ENCODE measurements at regions not wholly inside any gene's neighbourhood (a gene's known extent, or its start where the extent isn't known, plus 50 kb on each side); places are given as distances from the start of the nearest gene placed in this dataset.

DNA sequence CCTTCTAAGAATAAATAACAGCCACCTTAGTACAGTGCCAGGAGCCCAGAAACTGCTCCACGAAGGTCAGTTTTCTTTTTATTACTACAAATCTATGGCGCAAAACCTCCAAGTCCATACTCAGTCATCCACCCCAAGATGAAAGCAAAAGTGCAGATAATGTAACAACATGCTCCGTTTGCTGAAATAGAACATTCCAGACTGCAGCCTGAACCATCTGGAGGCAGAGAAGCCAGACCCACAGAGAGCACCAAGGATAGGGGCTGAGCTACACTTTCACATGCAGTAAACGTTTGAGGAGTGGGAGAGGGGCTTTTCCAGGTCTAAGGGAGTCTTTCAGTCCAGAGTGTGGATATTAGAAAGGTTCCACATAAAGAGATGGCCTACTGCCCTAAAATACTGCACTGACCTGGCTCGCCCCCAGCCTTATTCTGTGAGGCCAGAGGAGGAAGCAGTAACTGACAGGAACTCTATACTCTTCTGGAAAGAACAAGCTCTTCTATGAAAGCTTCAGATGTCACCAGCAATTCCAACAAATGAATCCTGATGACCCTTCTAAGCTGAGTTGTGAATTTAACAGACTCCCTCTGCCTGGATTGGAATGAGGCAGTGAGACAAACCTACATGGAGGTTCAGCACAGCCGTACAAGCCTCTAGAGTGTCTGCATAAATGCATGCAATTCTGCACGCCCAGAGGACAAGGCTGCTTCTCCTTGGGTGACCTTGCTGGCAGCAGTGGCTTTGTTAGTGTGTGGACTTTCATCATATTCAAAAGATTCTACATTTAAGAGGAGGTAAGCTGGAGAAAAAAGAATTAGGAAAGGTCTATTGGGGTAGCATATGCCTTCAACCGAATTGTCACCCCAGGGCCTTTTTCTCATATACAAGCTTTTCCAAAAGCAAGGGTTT is 153.9 kb upstream of the EGLN3 start:
- H3K9ac ChIP-seq (ENCODE audit: control insufficient read depth, extremely low read depth, insufficient read depth, low read length): no peak overlapping the region
- FAIRE-seq: no peak
- H3K79me2 ChIP-seq (ENCODE audit: control insufficient read depth, insufficient read depth, low read length): no peaks in the 10 kb centered on the region
- H3K27ac ChIP-seq (ENCODE audit: control insufficient read depth, insufficient read depth, low read length): no peak overlapping the region
- dilution Hi-C loops (cut with MboI; ENCODE audit: extremely low pct_ligation_motif_present, low sequenced_read_pairs): no loop called here
- H4K20me1 ChIP-seq (ENCODE audit: control insufficient read depth, extremely low read depth, insufficient read depth, low read length): no peaks in the 10 kb centered on the region
- no peak overlapping the region for H3K4me2 ChIP-seq (ENCODE audit: control insufficient read depth, extremely low read depth, insufficient read depth, low read depth, low read length)
- H3K4me3 ChIP-seq (ENCODE audit: control insufficient read depth in 2 of 3, extremely low read depth in 1 of 3, insufficient read depth in 2 of 3, low read depth in 1 of 3, low read length in 3 of 3): no peak overlapping the region
- DNase-seq (ENCODE audit: low read depth, low spot score): no peak
- H3K4me1 ChIP-seq (ENCODE audit: control insufficient read depth, extremely low read depth, insufficient read depth, low read length): peaks cover 8% of the 10 kb centered on the region
- H3K9me1 ChIP-seq (ENCODE audit: control insufficient read depth, extremely low read depth, insufficient read depth, low read length): no peaks in the 10 kb centered on the region
- H3K27me3 ChIP-seq (ENCODE audit: control insufficient read depth, extremely low read depth, insufficient read depth, low read length): no peaks in the 10 kb centered on the region
- no peaks in the 10 kb centered on the region for H3K9me3 ChIP-seq (ENCODE audit: control insufficient read depth, low read depth, low read length)
- no peaks in the 10 kb centered on the region for H3K36me3 ChIP-seq (ENCODE audit: control insufficient read depth in 2 of 2, extremely low read depth in 1 of 2, insufficient read depth in 2 of 2, low read length in 2 of 2)
- no peak overlapping the region for H2AFZ ChIP-seq (ENCODE audit: control insufficient read depth, low read length)
- TF ChIP-seq, protein P1, sequence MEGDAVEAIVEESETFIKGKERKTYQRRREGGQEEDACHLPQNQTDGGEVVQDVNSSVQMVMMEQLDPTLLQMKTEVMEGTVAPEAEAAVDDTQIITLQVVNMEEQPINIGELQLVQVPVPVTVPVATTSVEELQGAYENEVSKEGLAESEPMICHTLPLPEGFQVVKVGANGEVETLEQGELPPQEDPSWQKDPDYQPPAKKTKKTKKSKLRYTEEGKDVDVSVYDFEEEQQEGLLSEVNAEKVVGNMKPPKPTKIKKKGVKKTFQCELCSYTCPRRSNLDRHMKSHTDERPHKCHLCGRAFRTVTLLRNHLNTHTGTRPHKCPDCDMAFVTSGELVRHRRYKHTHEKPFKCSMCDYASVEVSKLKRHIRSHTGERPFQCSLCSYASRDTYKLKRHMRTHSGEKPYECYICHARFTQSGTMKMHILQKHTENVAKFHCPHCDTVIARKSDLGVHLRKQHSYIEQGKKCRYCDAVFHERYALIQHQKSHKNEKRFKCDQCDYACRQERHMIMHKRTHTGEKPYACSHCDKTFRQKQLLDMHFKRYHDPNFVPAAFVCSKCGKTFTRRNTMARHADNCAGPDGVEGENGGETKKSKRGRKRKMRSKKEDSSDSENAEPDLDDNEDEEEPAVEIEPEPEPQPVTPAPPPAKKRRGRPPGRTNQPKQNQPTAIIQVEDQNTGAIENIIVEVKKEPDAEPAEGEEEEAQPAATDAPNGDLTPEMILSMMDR (optimal IDR thresholded peaks at IDR 0.05 in 1 of 3, IDR thresholded peaks at IDR 0.05 in 1 of 3, conservative IDR thresholded peaks at IDR 0.05 in 1 of 3; ENCODE audit: extremely low read depth in 1 of 3, insufficient read depth in 2 of 3, low read length in 3 of 3): no peak

DNA sequence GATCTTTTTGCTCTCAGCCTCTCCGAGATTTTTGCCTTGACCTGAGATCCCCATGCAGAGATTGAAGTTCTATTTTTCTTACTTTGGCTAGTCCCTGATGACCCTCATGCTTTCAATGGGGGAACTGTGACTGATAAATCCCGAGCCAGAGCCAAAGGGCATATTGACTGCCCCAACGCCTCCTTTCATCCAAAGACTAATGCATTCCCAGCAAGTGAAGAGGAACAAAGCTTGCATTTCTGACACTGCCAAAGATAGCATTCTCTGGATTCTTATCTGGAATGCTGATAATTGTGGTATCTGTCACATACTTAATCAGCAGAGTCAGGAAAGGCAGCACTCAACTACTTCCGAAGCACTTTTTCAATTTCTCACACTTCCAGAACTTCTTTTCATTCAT is 152.3 kb upstream of the EGLN3 start:
- dilution Hi-C loops (cut with MboI; ENCODE audit: extremely low pct_ligation_motif_present, low sequenced_read_pairs): no loop called here

More for the DNA sequence above, 152.3 kb upstream of the EGLN3 start:
- Histone ChIP-seq H3K27ac (ENCODE audit: control insufficient read depth, insufficient read depth, low read length) (no peak overlapping the region), H3K79me2 (ENCODE audit: control insufficient read depth, insufficient read depth, low read length) (no peaks in the 10 kb centered on the region), H3K9me1 (ENCODE audit: control insufficient read depth, extremely low read depth, insufficient read depth, low read length) (no peaks in the 10 kb centered on the region), H4K20me1 (ENCODE audit: control insufficient read depth, extremely low read depth, insufficient read depth, low read length) (no peaks in the 10 kb centered on the region), H2AFZ (ENCODE audit: control insufficient read depth, low read length) (no peak overlapping the region), H3K36me3 (ENCODE audit: control insufficient read depth in 2 of 2, extremely low read depth in 1 of 2, insufficient read depth in 2 of 2, low read length in 2 of 2) (no peaks in the 10 kb centered on the region), H3K4me1 (ENCODE audit: control insufficient read depth, extremely low read depth, insufficient read depth, low read length) (peaks cover 15% of the 10 kb centered on the region), H3K9me3 (ENCODE audit: control insufficient read depth, low read depth, low read length) (no peaks in the 10 kb centered on the region), H3K9ac (ENCODE audit: control insufficient read depth, extremely low read depth, insufficient read depth, low read length) (no peak overlapping the region), H3K4me2 (ENCODE audit: control insufficient read depth, extremely low read depth, insufficient read depth, low read depth, low read length) (no peak overlapping the region), H3K27me3 (ENCODE audit: control insufficient read depth, extremely low read depth, insufficient read depth, low read length) (no peaks in the 10 kb centered on the region), H3K4me3 (ENCODE audit: control insufficient read depth in 2 of 3, extremely low read depth in 1 of 3, insufficient read depth in 2 of 3, low read depth in 1 of 3, low read length in 3 of 3) (no peak overlapping the region)
- no peak for DNase-seq (ENCODE audit: low read depth, low spot score)
- no peak for FAIRE-seq
- no peak for TF ChIP-seq EZH2 (IDR thresholded peaks at IDR 0.05; ENCODE audit: low read length)
- TF ChIP-seq, protein P1 (optimal IDR thresholded peaks at IDR 0.05 in 1 of 3, IDR thresholded peaks at IDR 0.05 in 1 of 3, conservative IDR thresholded peaks at IDR 0.05 in 1 of 3; ENCODE audit: extremely low read depth in 1 of 3, insufficient read depth in 2 of 3, low read length in 3 of 3): no peak

Measured in keratinocyte (primary cell).